ENCODE measurements at regions not wholly inside any gene's neighbourhood (a gene's known extent, or its start where the extent isn't known, plus 50 kb on each side); places are given as distances from the start of the nearest gene placed in this dataset.

DNA sequence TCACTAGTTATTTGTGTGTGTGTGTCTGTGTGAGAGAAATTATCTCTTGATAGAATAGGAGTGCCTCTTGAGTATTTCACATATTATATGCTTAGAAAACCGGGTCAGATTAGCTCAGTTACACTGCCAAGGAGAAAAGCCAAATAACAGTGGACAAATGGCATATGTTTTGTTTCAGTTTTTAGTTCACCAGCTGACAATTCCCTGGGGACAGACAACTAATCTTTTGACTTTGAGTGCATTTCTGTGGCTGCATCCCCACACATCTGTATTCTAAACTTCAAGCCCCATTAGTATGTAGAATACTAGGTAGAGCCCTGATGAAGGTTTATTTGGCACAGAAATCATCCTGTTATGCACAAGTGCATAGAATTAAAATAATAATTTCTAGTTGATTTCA is 227.7 kb upstream of the CNTN3 start:
- no peak for TF ChIP-seq POLR2B (IDR thresholded peaks at IDR 0.05; ENCODE audit: low read depth, partially characterized antibody)
- TF ChIP-seq SREBF2 (CRISPR knock-in tag; IDR thresholded peaks at IDR 0.05), result no peak
- no peak for TF ChIP-seq JUN (IDR thresholded peaks at IDR 0.05; ENCODE audit: borderline replicate concordance, low read depth, low read length)
- TF ChIP-seq JUN (CRISPR knock-in tag; IDR thresholded peaks at IDR 0.05; ENCODE audit: borderline replicate concordance), result no peak

All from K562 (cell line).